Uterus (tissue), 3 donors: ENCODE measurements at regions not wholly inside any gene's neighbourhood (a gene's known extent, or its start where the extent isn't known, plus 50 kb on each side); places are given as distances from the start of the nearest gene placed in this dataset.
"Not testable (repeated sequence)": the region's sequence is repeated elsewhere in the genome, so short reads cannot be mapped to it uniquely, and the experiment has no call there.

Experiments used
- DNase-seq, 2 donors: peaks; one replicate each; pipeline ENCODE4 v3.0.0-alpha.2; 2019 to 2020
- H3K27ac ChIP-seq, 2 donors: fragments of 200-600 bp; sonication (generic); 1 replicate in 1 of 2; 2 replicates in 1 of 2; pipeline ENCODE4 v1.5.1; 2016 to 2018
- H3K27me3 ChIP-seq, 2 donors: fragments of 200-600 bp; sonication (generic); one replicate each; pipeline ENCODE4 v1.5.1; 2018 to 2019; ENCODE audit warnings: control low read depth in 1 of 2
- H3K36me3 ChIP-seq, 2 donors: fragments of 200-600 bp; sonication (generic); one replicate each; pipeline ENCODE4 v1.5.1; 2019; ENCODE audit warnings: control low read depth in 1 of 2
- H3K4me1 ChIP-seq, 2 donors: fragments of 200-600 bp; sonication (generic); one replicate each; pipeline ENCODE4 v1.5.1; 2018 to 2019; ENCODE audit warnings: control low read depth in 1 of 2
- H3K4me3 ChIP-seq, 2 donors: fragments of 200-600 bp; sonication (generic); 1 replicate in 1 of 2; 2 replicates in 1 of 2; pipeline ENCODE4 v1.5.1; 2018 to 2019; ENCODE audit warnings: mild to moderate bottlenecking in 1 of 2
- H3K9me3 ChIP-seq, 2 donors: fragments of 200-600 bp; sonication (generic); one replicate each; pipeline ENCODE4 v1.5.1; 2019; ENCODE audit warnings: control low read depth in 1 of 2
- CTCF ChIP-seq, 4 experiments: fragments of 200-600 bp in 2 of 4; fragments of 450-650 bp in 2 of 4; sonication (generic) in 2 of 4; IDR thresholded peaks; one replicate each; pipeline ENCODE4 v1.5.1; 2016 to 2019; ENCODE audit warnings: antibody characterized with exemption in 4 of 4, mild to moderate bottlenecking in 2 of 4, moderate library complexity in 1 of 4
- POLR2A ChIP-seq, 2 donors: fragments of 450-650 bp; IDR thresholded peaks; one replicate each; pipeline ENCODE4 v1.6.1; 2016; ENCODE audit warnings: antibody characterized with exemption in 2 of 2, mild to moderate bottlenecking in 1 of 2, moderate library complexity in 1 of 2
- intact Hi-C: fragments of 100-400 bp; cut with DNase I; formaldehyde crosslinking; loops from one replicate; pipeline ENCODE4 v1.15.1; 2023; ENCODE audit warnings: low total_unique reads
- donor health status: DM: yes; HTN: yes; CAD: no.

- no peak overlapping the region for H3K4me3 ChIP-seq
- H3K9me3 ChIP-seq = no peaks in the 10 kb centered on the region
- intact Hi-C loops = no loop called here
- H3K27me3 ChIP-seq = no peaks in the 10 kb centered on the region
- no peak for DNase-seq
- H3K36me3 ChIP-seq = no peaks in the 10 kb centered on the region
- H3K4me1 ChIP-seq = no peaks in the 10 kb centered on the region
- no peak for TF ChIP-seq CTCF (IDR thresholded peaks at IDR 0.05)
- TF ChIP-seq POLR2A (IDR thresholded peaks at IDR 0.05) = no peak
- H3K27ac ChIP-seq = no peak overlapping the region
These were observed 771.7 kb downstream of the EPHA7 start for GRCh38 chr6:92647630-92648029.

- H3K4me3 ChIP-seq, DNase-seq, intact Hi-C loops, H3K4me1 ChIP-seq, H3K9me3 ChIP-seq, H3K27me3 ChIP-seq, H3K27ac ChIP-seq, H3K36me3 ChIP-seq: not testable (repeated sequence)
These were observed 775.1 kb downstream of the EPHA7 start for GRCh38 chr6:92644104-92644791.

GRCh38 chr6:92635553-92636153 lies 783.7 kb downstream of the EPHA7 start:
- Histone ChIP-seq H3K36me3 (no peaks in the 10 kb centered on the region), H3K4me1 (no peaks in the 10 kb centered on the region), H3K4me3 (no peak overlapping the region), H3K9me3 (no peaks in the 10 kb centered on the region), H3K27me3 (no peaks in the 10 kb centered on the region), H3K27ac (no peak overlapping the region)
- no peak for TF ChIP-seq CTCF (IDR thresholded peaks at IDR 0.05)
- TF ChIP-seq POLR2A (IDR thresholded peaks at IDR 0.05) = no peak
- intact Hi-C loops = no loop called here
- no peak for DNase-seq

- no peaks in the 10 kb centered on the region for H3K27me3 ChIP-seq
- no peak overlapping the region for H3K4me3 ChIP-seq
- TF ChIP-seq CTCF (IDR thresholded peaks at IDR 0.05) (no peak), POLR2A (IDR thresholded peaks at IDR 0.05) (no peak)
- no peak overlapping the region for H3K27ac ChIP-seq
- no peaks in the 10 kb centered on the region for H3K36me3 ChIP-seq
- no peaks in the 10 kb centered on the region for H3K9me3 ChIP-seq
- no peaks in the 10 kb centered on the region for H3K4me1 ChIP-seq
- intact Hi-C loops = no loop called here
- no peak for DNase-seq
These were observed 784.8 kb downstream of the EPHA7 start for GRCh38 chr6:92634561-92634960.

- no peak for DNase-seq
- TF ChIP-seq POLR2A (IDR thresholded peaks at IDR 0.05) (no peak), CTCF (IDR thresholded peaks at IDR 0.05) (no peak)
- H3K4me3 ChIP-seq = no peak overlapping the region
- no peak overlapping the region for H3K27ac ChIP-seq
- no peaks in the 10 kb centered on the region for H3K36me3 ChIP-seq
- intact Hi-C loops = no loop called here
- H3K27me3 ChIP-seq = no peaks in the 10 kb centered on the region
- no peaks in the 10 kb centered on the region for H3K4me1 ChIP-seq
- H3K9me3 ChIP-seq = no peaks in the 10 kb centered on the region
These were observed 795.9 kb downstream of the EPHA7 start for GRCh38 chr6:92623431-92623830.
